ENCODE measurements at regions not wholly inside any gene's neighbourhood (a gene's known extent, or its start where the extent isn't known, plus 50 kb on each side); places are given as distances from the start of the nearest gene placed in this dataset.

GRCh38 chr20:39111359-39112177, 149.4 kb downstream of the DHX35 start:
- DNase-seq (ENCODE audit: low read depth) = no peak

DNA sequence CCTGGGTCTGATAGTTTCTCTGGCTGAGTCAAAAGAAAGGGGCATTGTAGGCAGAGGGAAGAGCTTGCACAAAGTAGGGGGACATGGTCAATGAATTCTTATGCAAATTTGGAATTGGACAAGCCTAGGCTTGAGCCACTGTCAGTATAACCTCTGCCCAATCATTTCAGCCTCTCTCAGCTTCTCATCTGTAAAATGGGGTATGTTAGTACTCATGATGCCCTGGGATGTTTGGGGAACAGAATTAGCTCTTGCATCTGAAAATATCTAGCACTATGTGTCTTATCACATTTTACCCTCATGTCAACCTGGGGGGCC, 148.6 kb downstream of the DHX35 start:
- DNase-seq (ENCODE audit: low read depth) = no peak

GRCh38 chr20:39109933-39110818, 148.0 kb downstream of the DHX35 start:
- DNase-seq (ENCODE audit: low read depth) = peak; percentile 32

GRCh38 chr20:39108746-39109145, 146.6 kb downstream of the DHX35 start:
- DNase-seq (ENCODE audit: low read depth) = peak; percentile 92

GRCh38 chr20:39107741-39108140, 145.6 kb downstream of the DHX35 start:
- peak; percentile 88 for DNase-seq (ENCODE audit: low read depth)

- DNase-seq (ENCODE audit: low read depth) = peak; percentile 17
Measured at GRCh38 chr20:39106791-39107190, 144.6 kb downstream of the DHX35 start.

DNA sequence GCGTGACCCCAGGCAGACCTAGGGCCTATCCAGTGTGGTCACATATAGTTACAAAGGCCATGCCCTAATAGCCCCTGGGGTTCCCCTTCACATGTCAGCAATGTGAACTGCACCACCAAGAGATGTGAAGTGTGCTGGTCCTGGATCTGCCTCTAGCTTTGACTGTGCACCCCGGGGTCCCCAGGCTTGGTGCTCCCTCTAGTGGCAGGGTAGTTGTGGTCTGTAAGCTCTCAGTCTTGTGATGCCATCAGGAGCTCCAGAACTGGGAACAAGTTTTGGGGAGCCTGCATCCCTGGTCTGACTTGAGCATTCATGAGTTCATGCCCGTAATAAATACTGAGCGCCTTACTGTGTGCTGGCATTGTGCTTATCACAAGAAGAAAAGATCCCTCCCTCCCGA, 143.4 kb downstream of the DHX35 start:
- DNase-seq (ENCODE audit: low read depth) = no peak

- peak; percentile 29 for DNase-seq (ENCODE audit: low read depth)
Measured at GRCh38 chr20:39103732-39104131, 141.6 kb downstream of the DHX35 start.

- no peak for DNase-seq (ENCODE audit: low read depth)
Measured at GRCh38 chr20:39103305-39103704, 141.2 kb downstream of the DHX35 start.

DNA sequence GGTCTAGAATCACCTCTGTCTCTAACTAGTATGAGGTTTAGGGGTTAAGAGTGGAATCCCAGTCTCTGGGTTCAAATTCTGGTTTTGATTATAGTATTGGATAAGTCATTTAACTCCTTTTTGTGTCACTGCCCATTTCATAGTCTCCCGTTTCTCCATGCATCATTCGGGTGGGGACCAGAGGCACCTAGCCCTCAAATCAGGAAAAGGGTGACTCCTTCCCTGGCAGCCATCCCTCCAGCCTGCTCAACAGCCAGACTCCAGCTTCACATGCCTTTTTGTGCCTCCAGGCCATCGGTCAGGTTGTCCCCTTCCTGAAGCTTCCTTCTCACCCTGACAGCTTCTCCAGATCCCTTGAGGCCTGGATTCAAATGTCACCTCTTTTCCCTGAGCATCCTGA, 139.8 kb downstream of the DHX35 start:
- no peak for DNase-seq (ENCODE audit: low read depth)

DNA sequence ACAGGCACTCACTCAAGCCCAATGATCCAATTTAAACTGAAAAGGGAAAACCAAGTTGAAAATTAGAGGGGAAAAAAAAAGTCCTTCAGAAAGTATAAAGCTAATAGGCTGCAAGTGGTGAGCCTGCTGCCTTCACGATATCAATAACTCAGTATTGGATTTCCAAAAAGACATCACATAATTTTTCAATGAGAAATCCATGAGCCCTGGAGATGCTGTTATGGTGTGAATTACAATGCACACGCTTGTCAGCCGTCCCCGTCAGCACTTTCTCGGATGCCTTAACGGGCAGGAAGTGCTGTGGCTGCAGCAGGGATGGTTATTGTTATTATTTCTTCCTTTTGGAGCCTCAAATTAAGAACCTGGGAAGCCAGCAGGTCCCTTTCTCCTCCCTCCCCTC, 138.5 kb downstream of the DHX35 start:
- DNase-seq (ENCODE audit: low read depth) = no peak

DNA sequence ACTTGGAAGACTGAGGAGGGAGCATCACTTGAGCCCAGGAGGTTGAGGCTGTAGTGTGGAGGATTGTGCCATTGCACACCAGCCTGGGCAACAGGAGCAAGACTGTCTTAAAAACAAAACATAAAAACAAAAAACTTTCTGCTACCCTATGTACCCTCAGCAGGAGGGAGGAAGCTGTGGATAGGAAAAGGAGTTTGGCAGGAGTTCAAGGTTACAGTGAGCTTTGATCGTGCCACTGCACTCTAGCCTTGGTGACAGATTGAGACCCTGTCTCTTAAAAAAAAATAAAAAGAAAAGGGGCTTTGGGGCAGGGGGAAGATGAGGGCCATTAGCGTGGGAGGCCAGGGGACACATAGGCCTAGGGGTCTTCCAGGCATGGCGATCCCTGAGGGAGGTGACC, 135.7 kb downstream of the DHX35 start:
- no peak for DNase-seq (ENCODE audit: low read depth)

DNA sequence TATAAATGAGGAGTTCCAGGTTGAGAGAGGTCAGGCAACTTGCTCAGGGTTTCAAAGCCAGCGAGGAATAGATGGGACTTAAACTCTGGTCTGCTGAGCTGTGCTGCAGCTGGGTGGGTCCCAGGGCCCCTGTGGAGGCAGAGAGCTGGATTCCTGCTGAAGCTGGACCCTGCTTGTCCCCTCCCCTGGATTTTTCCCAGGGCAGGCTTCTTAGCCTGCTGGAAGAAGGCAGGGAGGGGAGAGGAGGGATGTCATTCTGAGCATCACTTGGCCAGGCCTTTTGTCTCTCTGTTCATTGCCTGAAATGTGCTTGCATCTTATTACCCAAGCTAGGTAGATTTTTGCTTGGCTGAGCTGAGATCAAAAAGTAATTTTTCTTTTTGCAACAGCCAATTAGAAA, 133.7 kb downstream of the DHX35 start:
- no peak for DNase-seq (ENCODE audit: low read depth)

GRCh38 chr20:39094391-39094790, 132.2 kb downstream of the DHX35 start:
- no peak for DNase-seq (ENCODE audit: low read depth)

- DNase-seq (ENCODE audit: low read depth) = no peak
Measured at GRCh38 chr20:39092733-39093410, 130.7 kb downstream of the DHX35 start.

DNA sequence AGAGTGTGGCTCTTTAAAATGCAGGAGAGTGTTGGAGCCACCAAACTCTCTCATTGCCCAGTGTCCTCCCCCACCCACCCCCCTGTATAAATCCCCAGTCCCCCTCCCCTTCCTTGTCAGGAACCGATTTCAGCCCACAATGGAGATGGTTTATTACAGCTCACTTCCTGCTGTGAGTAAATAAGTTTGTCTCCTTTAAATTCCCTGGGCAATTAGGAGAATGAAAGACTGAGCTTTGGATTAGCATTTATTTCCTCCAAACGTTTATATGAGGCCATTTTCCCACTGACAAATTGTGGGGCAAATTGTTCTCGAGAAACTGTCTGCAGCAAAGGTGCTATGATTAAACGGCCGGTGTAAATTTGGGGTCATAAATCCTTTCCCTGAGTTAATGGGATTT, 128.8 kb downstream of the DHX35 start:
- DNase-seq (ENCODE audit: low read depth) = no peak

DNA sequence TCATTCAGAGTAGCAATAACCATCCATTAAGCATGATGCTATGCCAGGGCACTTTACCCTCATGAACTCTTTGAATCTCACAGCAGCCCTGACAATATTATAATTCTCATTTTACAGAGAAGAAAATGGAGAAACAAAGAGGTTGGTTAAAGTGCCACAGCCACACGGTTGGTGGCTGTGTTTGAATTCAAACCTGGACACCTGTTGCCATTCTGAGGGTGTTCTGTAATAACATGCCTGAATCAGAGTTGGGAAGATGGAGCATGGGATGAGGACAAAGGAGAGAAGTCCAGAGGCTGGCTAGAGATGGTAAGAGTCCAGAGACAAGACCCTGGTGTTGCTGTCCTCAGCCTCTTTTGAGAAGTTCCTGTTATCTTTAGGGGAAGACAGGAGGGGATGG, 127.7 kb downstream of the DHX35 start:
- no peak for DNase-seq (ENCODE audit: low read depth)
